Fibroblast of villous mesenchyme (primary cell): ENCODE measurements at regions not wholly inside any gene's neighbourhood (a gene's known extent, or its start where the extent isn't known, plus 50 kb on each side); places are given as distances from the start of the nearest gene placed in this dataset.
A peak's percentile ranks its signal among the peaks of the same experiment; 100 is the strongest.
"Not testable (repeated sequence)": the region's sequence is repeated elsewhere in the genome, so short reads cannot be mapped to it uniquely, and the experiment has no call there.

Experiments
- DNase-seq: peaks from one replicate; pipeline ENCODE4 v3.0.0-alpha.2; 2010; ENCODE audit warnings: low read depth
- H3K4me3 ChIP-seq: 2 replicates; pipeline ENCODE4 v1.5.1; 2011; ENCODE audit warnings: low read depth, mild to moderate bottlenecking, low read length
- TF ChIP-seq, protein P1 (sequence below): IDR thresholded peaks from 2 replicates; pipeline ENCODE4 v1.5.1; 2012; ENCODE audit warnings: low read depth, mild to moderate bottlenecking, low read length; ENCODE audit not compliant: insufficient read depth

DNA sequence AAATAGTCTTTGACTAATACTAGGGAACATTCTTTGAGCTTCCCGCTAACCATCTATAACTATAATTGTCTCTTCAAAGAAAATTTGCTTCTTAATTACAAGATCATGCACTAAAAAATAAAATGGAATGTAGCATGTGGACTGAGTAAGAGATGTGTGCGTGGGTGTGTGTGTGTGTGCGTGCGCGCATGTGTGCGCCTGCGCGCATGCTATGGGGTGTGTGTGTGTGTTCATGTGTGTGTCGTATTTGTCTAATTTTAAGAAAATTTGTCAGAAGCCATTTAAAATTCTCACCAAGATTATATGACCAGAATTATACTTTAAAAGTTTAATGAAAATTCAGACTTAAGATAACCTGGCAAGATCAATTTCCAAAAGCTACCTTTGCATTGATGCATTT is 593.0 kb downstream of the ACTL7B start:
- TF ChIP-seq, protein P1, sequence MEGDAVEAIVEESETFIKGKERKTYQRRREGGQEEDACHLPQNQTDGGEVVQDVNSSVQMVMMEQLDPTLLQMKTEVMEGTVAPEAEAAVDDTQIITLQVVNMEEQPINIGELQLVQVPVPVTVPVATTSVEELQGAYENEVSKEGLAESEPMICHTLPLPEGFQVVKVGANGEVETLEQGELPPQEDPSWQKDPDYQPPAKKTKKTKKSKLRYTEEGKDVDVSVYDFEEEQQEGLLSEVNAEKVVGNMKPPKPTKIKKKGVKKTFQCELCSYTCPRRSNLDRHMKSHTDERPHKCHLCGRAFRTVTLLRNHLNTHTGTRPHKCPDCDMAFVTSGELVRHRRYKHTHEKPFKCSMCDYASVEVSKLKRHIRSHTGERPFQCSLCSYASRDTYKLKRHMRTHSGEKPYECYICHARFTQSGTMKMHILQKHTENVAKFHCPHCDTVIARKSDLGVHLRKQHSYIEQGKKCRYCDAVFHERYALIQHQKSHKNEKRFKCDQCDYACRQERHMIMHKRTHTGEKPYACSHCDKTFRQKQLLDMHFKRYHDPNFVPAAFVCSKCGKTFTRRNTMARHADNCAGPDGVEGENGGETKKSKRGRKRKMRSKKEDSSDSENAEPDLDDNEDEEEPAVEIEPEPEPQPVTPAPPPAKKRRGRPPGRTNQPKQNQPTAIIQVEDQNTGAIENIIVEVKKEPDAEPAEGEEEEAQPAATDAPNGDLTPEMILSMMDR = no peak
- H3K4me3 ChIP-seq = no peak overlapping the region
- DNase-seq = no peak

DNA sequence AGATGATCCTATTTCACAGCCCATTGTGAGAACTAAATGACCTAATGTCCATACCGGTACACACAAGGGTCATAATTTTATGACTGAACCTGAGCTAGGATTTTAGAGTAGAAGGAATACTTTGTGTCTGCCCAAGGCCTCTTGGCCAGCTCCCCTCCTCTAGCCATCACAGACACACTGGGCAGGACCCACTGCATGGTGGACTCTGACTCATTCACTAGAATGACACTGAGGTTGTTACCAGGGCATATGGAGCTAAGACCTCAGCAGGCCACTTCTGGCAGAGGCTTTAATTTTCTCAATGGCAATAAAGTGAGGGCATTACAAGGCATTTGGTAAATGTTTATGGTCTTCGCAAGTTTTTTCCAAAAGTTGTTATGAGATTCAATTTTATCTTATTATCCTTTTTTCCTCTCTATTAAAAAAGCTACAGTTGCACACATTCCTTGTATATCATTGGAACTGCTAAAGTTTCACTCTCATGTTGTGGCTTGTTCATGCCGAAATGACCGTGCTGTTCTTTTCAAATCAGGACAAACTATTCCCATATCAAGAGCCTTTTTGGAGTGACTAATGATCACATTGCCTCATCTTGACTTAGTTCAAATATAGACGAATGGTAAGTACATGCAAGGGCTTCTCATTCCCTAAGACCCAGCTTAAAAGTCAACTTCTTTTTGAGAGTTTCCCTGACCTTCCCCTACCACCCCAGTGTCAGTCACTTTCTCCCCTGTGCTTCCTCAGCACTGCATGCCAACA is 595.7 kb downstream of the ACTL7B start:
- TF ChIP-seq, protein P1 = no peak
- no peak for DNase-seq
- H3K4me3 ChIP-seq = no peak overlapping the region

DNA sequence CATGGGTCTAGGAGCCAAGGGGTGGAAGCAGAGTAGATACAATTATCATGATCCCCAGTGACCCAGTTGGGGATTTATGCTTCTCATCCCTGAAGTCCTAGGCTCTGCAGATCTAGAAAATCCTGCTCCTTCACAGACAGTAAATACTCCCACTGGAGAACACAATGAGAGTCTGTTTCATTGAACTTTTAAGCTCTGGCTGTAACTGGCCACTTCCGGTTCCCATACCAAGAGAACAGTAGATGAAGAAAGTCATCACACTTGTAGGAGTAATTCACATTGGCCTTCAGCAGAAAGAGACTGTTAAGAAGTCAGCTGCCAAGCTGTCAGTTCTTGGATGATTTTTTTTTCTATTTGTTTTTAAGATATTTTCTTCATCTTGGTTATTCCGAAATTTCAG is 597.1 kb downstream of the ACTL7B start:
- TF ChIP-seq, protein P1 = no peak
- DNase-seq = no peak
- H3K4me3 ChIP-seq = no peak overlapping the region

DNA sequence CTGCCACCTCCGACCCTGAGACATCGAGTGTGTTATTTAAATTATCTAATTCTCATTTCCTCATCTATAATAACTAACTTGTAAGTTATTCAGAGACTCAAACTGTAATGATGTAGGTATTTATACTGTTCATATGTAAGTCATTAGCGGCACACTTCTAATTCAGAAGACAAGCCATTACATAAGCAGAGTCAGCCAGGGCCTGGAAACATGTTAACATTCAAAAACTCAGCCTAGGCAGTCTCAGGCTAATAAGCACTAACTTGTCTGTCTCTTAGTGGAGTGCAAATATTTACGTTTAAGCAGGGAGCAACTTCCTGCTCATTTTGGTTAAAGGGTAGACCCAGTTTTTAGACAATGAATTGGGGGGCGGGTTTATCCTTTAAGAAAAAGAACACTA is 598.4 kb downstream of the ACTL7B start:
- no peak overlapping the region for H3K4me3 ChIP-seq
- no peak for DNase-seq
- TF ChIP-seq, protein P1 = no peak

DNA sequence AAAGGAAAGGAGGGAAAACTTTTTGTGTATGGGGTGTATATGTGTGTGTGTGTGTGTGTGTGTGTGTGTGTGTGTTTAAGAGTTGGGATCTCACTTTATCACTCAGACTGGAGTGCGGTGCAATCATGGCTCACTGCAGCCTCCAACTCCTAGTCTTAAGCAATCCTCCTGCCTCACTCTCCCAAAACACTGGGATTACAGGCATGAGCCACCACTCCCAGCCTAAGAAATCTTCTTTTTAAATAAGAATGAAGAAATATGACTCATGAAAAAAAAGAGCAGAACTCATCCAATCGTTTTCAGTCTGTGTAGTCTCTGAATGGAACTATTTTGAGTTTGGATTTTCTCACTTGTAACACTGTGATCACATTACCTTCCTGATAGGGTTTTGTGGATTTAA is 601.5 kb downstream of the ACTL7B start:
- DNase-seq = peak; percentile 54
- no peak overlapping the region for H3K4me3 ChIP-seq
- TF ChIP-seq, protein P1 = no peak

DNA sequence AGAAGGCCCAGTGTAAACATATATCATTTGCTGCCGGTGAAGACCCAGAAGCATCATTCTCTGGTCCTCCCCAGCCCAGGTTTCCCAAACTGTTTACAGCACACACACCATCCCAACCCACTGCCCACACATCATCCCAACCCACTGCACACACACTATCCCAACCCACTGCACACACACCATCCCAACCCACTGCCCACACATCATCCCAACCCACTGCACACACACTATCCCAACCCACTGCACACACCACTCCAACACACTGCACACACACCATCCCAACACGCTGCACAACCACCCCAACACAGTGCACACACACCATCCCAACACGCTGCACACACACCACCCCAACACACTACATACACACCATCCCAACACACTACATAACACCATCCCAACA is 608.4 kb downstream of the ACTL7B start:
- H3K4me3 ChIP-seq, DNase-seq: not testable (repeated sequence)

DNA sequence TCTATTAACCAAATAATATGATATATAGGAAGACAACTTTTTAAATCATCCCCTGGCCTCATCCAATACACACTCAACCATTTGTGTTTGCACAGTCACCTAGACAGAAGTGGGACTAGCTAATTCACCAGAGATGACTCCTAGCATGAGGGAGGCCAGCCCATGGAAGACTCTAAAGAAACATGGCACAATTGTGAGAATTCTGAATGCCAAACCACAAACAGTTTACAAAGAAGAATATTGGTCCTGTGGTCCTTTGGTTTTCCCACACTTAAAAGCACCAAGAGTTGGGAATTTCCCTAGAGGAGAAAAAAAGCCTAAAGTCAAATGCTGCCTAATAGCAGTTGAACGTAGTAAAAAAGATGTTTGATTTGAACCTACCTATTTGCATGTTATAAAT is 609.9 kb downstream of the ACTL7B start:
- TF ChIP-seq, protein P1 = no peak
- no peak for DNase-seq
- H3K4me3 ChIP-seq = no peak overlapping the region
